ENCODE measurements at regions not wholly inside any gene's neighbourhood (a gene's known extent, or its start where the extent isn't known, plus 50 kb on each side); places are given as distances from the start of the nearest gene placed in this dataset.

- DNase-seq (ENCODE audit: low read depth): no peak
Observed at GRCh38 chr20:7650086-7650879, 290.0 kb downstream of the HAO1 start.

- no peak for DNase-seq (ENCODE audit: low read depth)
Observed at GRCh38 chr20:7654231-7654630, 286.0 kb downstream of the HAO1 start.

GRCh38 chr20:7656687-7657467 is 283.4 kb downstream of the HAO1 start:
- no peak for DNase-seq (ENCODE audit: low read depth)

GRCh38 chr20:7657569-7657968 is 282.7 kb downstream of the HAO1 start:
- DNase-seq (ENCODE audit: low read depth): no peak

GRCh38 chr20:7660165-7660564 is 280.1 kb downstream of the HAO1 start:
- DNase-seq (ENCODE audit: low read depth): no peak

- no peak for DNase-seq (ENCODE audit: low read depth)
Observed at GRCh38 chr20:7665376-7665775, 274.9 kb downstream of the HAO1 start.

- no peak for DNase-seq (ENCODE audit: low read depth)
Observed at GRCh38 chr20:7667194-7667593, 273.1 kb downstream of the HAO1 start.

GRCh38 chr20:7672571-7672970 is 267.7 kb downstream of the HAO1 start:
- no peak for DNase-seq (ENCODE audit: low read depth)

- no peak for DNase-seq (ENCODE audit: low read depth)
Observed at GRCh38 chr20:7673841-7674240, 266.4 kb downstream of the HAO1 start.

- DNase-seq (ENCODE audit: low read depth): no peak
Observed at GRCh38 chr20:7682916-7683315, 257.3 kb downstream of the HAO1 start.

GRCh38 chr20:7687065-7687464 is 253.2 kb downstream of the HAO1 start:
- DNase-seq (ENCODE audit: low read depth): no peak

GRCh38 chr20:7689151-7689550 is 251.1 kb downstream of the HAO1 start:
- no peak for DNase-seq (ENCODE audit: low read depth)

GRCh38 chr20:7691647-7692269 is 248.5 kb downstream of the HAO1 start:
- DNase-seq (ENCODE audit: low read depth): no peak

GRCh38 chr20:7692478-7692877 is 247.8 kb downstream of the HAO1 start:
- no peak for DNase-seq (ENCODE audit: low read depth)

GRCh38 chr20:7693761-7694160 is 246.5 kb downstream of the HAO1 start:
- no peak for DNase-seq (ENCODE audit: low read depth)

GRCh38 chr20:7695051-7695495 is 245.2 kb downstream of the HAO1 start:
- DNase-seq (ENCODE audit: low read depth): no peak

- DNase-seq (ENCODE audit: low read depth): no peak
Observed at GRCh38 chr20:7695635-7696034, 244.6 kb downstream of the HAO1 start.

GRCh38 chr20:7696311-7696710 is 243.9 kb downstream of the HAO1 start:
- no peak for DNase-seq (ENCODE audit: low read depth)

GRCh38 chr20:7702141-7702540 is 238.1 kb downstream of the HAO1 start:
- DNase-seq (ENCODE audit: low read depth): no peak

GRCh38 chr20:7703551-7703961 is 236.7 kb downstream of the HAO1 start:
- DNase-seq (ENCODE audit: low read depth): no peak

GRCh38 chr20:7703996-7704395 is 236.3 kb downstream of the HAO1 start:
- DNase-seq (ENCODE audit: low read depth): no peak

GRCh38 chr20:7708112-7708511 is 232.1 kb downstream of the HAO1 start:
- DNase-seq (ENCODE audit: low read depth): no peak

GRCh38 chr20:7708782-7709181 is 231.5 kb downstream of the HAO1 start:
- no peak for DNase-seq (ENCODE audit: low read depth)
